ENCODE measurements at regions not wholly inside any gene's neighbourhood (a gene's known extent, or its start where the extent isn't known, plus 50 kb on each side); places are given as distances from the start of the nearest gene placed in this dataset.

DNA sequence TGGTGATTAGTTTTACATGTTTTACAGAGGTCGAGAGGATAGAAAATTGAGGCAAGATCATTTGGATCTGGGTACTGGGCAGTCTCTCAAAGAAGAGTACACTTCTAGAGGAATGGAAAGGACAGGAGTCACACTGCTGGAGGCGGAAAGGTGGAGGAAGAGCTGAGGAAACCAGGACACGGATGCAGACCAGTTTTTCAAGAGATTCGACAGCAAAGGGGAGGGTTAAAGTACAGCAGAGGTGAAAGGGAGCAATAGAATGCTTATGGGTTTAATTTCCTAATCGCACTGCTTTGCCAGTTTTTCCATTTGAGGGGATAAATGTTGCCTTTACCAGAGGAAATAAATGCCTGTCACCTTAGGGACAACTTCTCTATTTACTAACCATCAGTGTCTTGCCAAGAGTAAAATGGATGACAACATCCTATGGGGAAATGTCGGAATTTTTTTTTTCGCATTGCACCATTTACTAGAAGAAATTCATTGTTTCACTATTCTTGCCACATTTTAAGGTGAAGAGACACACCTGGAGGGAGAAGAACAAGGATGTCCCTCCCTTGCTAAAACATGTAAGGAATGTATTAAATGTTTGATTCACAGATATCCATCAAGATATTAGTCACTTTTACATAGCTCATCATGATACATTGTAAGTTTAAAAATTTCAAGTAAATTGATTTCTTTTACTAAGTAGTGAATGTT lies 226.6 kb downstream of the COL12A1 start (continued):
- TF ChIP-seq, protein P1, sequence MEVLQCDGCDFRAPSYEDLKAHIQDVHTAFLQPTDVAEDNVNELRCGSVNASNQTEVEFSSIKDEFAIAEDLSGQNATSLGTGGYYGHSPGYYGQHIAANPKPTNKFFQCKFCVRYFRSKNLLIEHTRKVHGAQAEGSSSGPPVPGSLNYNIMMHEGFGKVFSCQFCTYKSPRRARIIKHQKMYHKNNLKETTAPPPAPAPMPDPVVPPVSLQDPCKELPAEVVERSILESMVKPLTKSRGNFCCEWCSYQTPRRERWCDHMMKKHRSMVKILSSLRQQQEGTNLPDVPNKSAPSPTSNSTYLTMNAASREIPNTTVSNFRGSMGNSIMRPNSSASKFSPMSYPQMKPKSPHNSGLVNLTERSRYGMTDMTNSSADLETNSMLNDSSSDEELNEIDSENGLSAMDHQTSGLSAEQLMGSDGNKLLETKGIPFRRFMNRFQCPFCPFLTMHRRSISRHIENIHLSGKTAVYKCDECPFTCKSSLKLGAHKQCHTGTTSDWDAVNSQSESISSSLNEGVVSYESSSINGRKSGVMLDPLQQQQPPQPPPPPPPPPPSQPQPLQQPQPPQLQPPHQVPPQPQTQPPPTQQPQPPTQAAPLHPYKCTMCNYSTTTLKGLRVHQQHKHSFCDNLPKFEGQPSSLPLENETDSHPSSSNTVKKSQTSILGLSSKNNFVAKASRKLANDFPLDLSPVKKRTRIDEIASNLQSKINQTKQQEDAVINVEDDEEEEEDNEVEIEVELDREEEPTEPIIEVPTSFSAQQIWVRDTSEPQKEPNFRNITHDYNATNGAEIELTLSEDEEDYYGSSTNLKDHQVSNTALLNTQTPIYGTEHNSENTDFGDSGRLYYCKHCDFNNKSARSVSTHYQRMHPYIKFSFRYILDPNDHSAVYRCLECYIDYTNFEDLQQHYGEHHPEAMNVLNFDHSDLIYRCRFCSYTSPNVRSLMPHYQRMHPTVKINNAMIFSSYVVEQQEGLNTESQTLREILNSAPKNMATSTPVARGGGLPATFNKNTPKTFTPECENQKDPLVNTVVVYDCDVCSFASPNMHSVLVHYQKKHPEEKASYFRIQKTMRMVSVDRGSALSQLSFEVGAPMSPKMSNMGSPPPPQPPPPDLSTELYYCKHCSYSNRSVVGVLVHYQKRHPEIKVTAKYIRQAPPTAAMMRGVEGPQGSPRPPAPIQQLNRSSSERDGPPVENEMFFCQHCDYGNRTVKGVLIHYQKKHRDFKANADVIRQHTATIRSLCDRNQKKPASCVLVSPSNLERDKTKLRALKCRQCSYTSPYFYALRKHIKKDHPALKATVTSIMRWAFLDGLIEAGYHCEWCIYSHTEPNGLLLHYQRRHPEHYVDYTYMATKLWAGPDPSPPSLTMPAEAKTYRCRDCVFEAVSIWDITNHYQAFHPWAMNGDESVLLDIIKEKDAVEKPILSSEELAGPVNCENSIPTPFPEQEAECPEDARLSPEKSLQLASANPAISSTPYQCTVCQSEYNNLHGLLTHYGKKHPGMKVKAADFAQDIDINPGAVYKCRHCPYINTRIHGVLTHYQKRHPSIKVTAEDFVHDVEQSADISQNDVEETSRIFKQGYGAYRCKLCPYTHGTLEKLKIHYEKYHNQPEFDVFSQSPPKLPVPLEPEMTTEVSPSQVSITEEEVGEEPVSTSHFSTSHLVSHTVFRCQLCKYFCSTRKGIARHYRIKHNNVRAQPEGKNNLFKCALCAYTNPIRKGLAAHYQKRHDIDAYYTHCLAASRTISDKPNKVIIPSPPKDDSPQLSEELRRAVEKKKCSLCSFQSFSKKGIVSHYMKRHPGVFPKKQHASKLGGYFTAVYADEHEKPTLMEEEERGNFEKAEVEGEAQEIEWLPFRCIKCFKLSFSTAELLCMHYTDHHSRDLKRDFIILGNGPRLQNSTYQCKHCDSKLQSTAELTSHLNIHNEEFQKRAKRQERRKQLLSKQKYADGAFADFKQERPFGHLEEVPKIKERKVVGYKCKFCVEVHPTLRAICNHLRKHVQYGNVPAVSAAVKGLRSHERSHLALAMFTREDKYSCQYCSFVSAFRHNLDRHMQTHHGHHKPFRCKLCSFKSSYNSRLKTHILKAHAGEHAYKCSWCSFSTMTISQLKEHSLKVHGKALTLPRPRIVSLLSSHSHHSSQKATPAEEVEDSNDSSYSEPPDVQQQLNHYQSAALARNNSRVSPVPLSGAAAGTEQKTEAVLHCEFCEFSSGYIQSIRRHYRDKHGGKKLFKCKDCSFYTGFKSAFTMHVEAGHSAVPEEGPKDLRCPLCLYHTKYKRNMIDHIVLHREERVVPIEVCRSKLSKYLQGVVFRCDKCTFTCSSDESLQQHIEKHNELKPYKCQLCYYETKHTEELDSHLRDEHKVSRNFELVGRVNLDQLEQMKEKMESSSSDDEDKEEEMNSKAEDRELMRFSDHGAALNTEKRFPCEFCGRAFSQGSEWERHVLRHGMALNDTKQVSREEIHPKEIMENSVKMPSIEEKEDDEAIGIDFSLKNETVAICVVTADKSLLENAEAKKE (CRISPR knock-in tag; IDR thresholded peaks at IDR 0.05) = no peak
- TF ChIP-seq EZH2 (IDR thresholded peaks at IDR 0.05; ENCODE audit: low read depth, unreplicated experiment) = no peak
- TF ChIP-seq NANOG (IDR thresholded peaks at IDR 0.05; ENCODE audit: borderline replicate concordance) = no peak
- no peak for TF ChIP-seq ZNF331 (CRISPR knock-in tag; IDR thresholded peaks at IDR 0.05; ENCODE audit: low read depth)

DNA sequence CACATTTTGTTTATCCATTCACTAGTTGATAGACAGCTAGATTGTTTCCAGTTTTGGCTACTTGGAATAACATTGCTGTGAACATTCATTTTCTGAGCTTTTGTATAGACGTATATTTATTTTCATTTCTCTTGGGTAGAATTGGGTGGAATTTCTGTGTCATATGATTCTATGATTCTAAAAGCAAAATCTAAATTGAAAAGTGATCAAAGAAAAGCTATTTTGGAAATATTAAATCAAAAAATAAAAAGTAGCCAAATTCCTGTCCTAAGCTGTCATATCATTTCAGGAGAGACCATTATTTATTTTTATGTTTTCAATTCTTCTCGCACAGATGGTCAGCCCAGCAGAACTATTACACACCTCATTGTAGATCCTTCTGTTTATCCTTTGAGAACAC lies 229.2 kb downstream of the COL12A1 start:
- H3K36me3 Mint-ChIP-seq (ENCODE audit: low read depth) = no peaks in the 10 kb centered on the region

More for the DNA sequence above, 229.2 kb downstream of the COL12A1 start:
- Histone ChIP-seq H3K4me3 (no peak overlapping the region), H3K27ac (ENCODE audit: low read depth) (no peak overlapping the region), H3K9me2 (ENCODE audit: insufficient read depth) (0 out of 2 replicates have a peak, but pooled peaks cover 3% of the 10 kb centered on the region), H3K79me2 (replicated peaks; ENCODE audit: insufficient read depth) (no peaks in the 10 kb centered on the region), H3K36me3 (ENCODE audit: insufficient read depth) (no peaks in the 10 kb centered on the region), H4K20me1 (replicated peaks; ENCODE audit: insufficient read depth) (no peaks in the 10 kb centered on the region), H2AFZ (no peak overlapping the region), H3K4me2 (no peak overlapping the region), H3K4me1 (ENCODE audit: insufficient read depth) (no peaks in the 10 kb centered on the region), H3K27me3 (ENCODE audit: insufficient read depth) (no peaks in the 10 kb centered on the region), H3F3A (replicated peaks; ENCODE audit: low read depth) (no peaks in the 10 kb centered on the region)
- ATAC-seq = no peak
- Mint-ChIP-seq H3K9me3 (no peaks in the 10 kb centered on the region), H3K4me3 (no peak overlapping the region), H3K4me1 (no peaks in the 10 kb centered on the region), H3K27ac (no peak overlapping the region), H3K27me3 (ENCODE audit: insufficient read depth, low read depth, poor library complexity) (no peaks in the 10 kb centered on the region)
- DNase-seq (ENCODE audit: low spot score) = no peak
- TF ChIP-seq, protein P2, sequence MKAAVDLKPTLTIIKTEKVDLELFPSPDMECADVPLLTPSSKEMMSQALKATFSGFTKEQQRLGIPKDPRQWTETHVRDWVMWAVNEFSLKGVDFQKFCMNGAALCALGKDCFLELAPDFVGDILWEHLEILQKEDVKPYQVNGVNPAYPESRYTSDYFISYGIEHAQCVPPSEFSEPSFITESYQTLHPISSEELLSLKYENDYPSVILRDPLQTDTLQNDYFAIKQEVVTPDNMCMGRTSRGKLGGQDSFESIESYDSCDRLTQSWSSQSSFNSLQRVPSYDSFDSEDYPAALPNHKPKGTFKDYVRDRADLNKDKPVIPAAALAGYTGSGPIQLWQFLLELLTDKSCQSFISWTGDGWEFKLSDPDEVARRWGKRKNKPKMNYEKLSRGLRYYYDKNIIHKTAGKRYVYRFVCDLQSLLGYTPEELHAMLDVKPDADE (IDR thresholded peaks at IDR 0.05) = no peak

All from GM23338 (cell line).